GM12878 (cell line): ENCODE measurements at regions not wholly inside any gene's neighbourhood (a gene's known extent, or its start where the extent isn't known, plus 50 kb on each side); places are given as distances from the start of the nearest gene placed in this dataset.

Experiments used
- PAX8 ChIP-seq: fragments of 450-650 bp; IDR thresholded peaks from 2 replicates; pipeline ENCODE4 v1.6.1; 2017; ENCODE audit warnings: mild to moderate bottlenecking, moderate library complexity
- POLR2A ChIP-seq: IDR thresholded peaks from 2 replicates; pipeline ENCODE4 v1.6.1; 2011; ENCODE audit warnings: low read depth, mild to moderate bottlenecking, low read length

GRCh38 chr7:52980129-52980528, 55.3 kb upstream of the POM121L12 start:
- no peak for TF ChIP-seq PAX8
- TF ChIP-seq POLR2A = no peak
